Fibroblast of peridontal ligament (primary cell): ENCODE measurements at regions not wholly inside any gene's neighbourhood (a gene's known extent, or its start where the extent isn't known, plus 50 kb on each side); places are given as distances from the start of the nearest gene placed in this dataset.

Experiments used
- DNase-seq: peaks from one replicate; pipeline ENCODE4 v3.0.0-alpha.2; 2010; ENCODE audit errors: extremely low read depth

DNA sequence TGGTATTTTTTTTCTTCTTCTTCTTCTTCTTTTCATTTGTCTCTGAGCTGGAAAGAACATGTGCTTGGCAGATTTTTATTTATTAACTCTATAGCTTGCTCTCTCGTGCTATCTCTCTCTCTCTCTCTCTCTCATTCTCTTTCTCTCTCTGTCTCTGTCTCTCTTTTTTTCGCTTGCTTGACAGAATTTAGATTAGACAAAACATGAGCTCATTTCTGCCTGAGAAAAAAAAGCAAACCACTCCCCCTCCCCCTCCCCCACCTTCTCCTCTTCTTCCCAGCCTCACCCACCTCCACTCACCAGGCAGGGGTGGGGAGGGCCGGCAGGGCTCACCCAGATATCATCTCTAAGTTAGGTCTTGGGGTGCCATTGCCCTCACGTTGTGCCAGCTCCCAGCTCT lies 81.5 kb downstream of the PJA1 start:
- no peak for DNase-seq

DNA sequence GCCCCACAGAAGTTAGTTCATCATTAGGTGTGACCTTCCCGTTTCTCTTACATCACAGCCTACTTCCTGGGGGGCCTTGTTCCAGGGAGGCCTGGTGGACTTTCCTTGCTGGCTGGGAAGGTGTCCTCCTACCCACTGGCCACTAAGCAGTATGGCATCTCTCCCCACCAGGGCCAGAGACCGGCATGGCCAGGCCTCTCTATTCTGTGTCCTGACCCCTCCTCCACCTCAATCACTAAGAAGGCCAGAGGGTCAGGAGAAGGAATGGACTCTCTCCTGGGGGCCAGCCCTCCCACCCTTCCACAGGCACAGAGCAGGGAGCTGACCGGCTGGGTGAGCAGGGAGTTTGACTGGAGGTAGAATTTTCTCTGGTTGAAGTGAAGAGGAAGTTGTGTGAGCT lies 81.9 kb downstream of the PJA1 start:
- DNase-seq, result no peak

DNA sequence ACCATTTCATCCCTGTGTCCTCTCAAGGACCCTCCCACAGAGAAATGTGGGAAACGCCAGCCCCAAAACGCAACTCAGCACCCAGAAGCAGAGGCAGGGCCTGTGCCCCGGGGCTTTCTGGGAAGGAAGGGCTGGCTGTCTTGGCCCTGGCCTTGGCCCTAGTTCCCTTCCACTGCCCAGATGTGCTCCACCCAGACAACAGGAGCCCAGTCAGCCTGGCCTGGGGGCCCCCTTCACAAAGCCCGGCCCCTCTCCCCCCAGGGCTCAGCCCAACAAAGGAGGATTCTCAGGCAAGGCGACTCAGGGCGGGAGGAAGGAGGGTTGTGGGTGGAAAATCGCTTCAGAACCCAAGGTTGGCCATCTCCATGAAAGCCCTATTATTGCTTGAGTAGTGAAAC lies 82.5 kb downstream of the PJA1 start:
- DNase-seq, result no peak

DNA sequence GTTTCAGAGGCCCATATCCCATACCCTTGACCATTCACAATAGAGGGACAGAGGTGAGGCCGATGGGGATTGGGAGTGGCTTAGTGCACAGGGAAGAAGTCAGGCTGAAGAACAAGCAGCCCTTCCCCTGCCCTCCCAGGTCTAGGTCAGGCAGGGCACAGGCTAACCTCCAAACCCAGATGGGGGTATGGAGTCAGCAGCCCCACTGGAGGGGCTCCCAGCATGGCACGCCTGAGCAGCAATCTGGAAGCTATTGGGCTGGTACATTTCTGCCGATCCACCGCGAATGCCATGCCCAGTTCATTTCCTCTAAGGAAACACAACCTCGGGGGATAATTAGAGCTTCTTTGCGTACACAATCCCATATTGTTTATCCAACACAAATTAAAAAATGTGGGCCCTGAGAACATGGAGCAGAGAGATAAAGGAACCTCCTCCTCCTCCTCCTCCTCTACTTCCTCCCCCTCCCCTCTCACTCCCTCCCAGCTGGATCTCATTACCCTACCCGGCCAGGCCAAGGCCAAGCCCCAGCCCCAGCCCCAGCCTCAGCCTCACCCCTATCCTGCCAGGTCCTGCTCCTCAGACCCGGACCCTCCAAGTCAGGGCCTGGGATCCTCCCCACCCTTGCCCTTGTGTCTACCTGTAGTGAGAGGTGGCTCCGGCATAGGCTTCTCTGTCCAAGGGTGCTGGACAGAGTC lies 83.0 kb downstream of the PJA1 start:
- DNase-seq, result peak; percentile 34

DNA sequence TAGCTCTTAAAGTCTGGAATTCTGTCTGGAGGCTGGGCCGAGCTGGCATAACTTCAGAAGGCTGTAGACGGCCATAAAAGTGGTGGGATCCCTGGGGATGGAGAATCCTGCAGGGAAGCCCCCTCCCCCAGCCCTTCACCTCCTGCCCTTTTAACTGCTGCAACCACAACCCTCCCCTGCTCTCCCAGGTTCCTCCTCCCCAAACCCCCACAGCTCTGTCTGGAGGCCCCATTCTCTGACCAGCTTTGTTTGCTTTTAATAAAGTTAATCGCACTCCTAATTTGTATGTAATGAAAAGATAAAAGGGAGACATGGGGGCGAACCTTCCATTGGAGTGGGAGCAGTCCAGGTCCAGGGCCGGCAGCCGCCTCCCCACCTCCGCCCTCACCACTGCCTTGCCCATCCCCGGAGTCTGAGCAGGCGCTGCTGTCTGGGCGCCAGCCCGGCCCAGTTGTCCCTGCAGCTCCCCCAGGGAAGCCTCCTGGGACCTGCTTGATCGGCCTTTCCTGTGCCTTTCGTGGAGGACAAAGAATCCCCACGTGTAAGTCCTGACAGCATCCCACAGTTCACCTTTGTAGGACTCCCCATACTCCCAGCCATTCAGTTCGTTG lies 84.3 kb downstream of the PJA1 start:
- DNase-seq, result no peak

DNA sequence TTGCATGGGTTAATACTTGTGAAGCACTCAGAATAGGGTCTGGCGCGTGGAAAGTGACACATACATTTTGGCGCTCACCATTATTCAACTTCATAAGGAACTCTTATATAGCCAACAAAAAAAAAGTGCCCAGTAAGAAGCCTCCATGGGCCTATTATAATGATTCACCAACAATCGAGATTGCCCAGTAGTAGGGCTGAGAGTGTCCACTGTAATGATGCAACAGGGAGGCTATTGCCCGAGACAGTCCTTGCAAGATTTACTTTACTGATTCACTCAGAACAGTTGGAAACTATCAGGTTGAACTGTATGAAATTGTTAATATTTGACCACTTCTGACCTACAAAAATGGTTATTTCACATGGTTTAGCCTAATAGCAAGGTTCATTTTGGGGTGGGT lies 86.0 kb downstream of the PJA1 start:
- DNase-seq, result peak; percentile 36

DNA sequence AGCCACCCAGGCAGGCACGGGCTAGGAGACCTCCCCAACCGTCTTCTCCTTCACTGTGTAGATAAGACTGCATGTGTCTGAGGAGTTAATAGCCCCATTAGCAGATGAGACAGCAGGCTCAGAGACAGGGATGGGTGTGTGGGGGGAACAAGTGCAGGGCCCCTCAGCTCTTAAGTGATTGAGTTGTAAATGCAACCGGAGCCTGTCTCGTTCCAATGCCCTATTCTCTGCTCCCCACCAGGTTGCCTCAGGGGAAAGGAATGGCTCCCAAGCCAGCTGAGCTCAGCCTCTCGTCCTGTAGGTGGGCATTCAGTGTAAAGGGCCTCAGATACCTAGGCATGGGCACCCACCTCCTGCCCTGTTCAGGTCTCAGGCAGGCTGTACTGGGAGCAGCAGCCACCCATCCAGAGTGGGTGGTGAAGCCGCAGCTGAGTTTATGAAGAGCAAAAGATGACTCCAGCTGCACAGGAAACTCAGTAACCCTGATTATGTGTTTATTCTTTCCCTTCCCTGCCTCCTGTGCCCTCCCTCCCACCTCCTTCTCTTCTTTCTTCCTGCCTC lies 87.3 kb downstream of the PJA1 start:
- no peak for DNase-seq

DNA sequence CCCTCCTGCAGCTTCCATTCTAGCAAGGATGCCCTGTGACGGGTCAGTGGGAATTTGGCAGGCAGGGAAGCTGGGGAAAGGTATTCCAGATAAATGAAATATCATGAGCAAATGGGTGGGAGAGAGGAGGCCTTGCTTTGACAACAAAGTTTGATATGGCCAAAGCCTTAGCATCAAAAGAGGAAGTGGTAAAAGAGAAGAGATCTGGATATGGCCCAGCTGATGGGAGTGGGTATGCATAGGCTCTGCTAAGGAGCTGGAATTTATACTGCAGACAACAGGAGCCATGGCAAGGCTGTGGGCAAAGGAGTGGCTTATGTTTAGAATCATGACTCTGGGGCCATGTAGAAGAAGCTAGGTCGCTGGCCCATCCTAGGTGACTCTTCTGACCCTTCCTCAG lies 89.2 kb downstream of the PJA1 start:
- DNase-seq, result no peak

DNA sequence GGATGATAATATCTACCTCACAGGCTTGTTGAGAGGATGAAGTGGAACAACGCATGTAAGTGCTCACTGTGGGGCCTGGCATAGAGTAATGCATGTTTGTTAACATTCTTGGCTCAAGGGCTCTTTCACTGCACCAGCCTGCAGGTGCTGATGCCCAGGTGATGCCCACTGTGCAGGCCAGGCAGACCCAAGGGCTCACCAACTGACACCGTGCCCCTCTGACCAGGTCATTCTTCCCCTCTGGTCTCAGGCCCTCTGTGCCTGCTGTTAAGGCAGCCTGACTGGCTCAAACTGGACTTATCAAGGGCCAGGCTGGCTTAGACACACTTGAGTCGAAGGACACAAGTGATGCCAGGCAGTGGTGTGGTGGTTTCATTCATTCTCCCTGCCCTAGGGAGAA lies 90.5 kb downstream of the PJA1 start:
- DNase-seq, result no peak

DNA sequence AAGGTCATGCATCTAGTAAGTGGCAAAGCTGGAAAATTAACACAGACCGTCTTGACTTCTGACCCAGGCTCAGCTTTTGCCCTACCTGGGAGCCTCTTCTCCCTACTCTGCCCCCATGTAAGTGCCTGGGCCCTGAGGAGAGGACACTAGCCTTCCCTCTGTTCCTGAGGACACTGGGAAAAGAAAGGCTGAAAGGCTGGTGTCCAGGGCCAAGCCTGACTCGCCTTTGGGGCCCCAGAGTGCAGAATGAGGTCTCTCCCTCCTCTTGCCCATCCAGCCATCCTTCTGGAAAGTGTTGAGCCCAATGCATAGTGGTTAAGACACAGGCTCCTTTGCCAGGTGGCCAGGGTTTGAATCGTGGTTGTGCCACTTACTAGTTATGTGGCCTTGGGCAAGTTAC lies 91.5 kb downstream of the PJA1 start:
- no peak for DNase-seq

DNA sequence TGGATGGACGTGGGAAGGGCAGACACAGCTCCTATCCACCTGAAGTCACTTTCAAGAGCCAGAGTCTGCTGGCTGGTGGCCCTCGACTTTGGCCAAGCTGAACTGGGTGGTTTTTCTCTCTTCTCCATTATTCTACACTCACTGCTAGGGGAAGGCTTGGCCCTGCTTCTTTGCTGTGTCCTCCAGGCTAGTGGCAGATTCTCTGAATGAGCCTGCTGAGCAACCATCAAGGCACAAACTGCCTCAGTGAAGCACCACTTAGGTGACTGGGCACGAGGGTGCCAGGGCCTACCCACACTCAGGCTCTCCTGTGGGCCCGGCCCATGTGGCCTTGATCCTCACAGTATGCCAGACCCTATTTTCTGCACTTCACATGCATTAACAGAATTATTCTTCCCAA lies 92.0 kb downstream of the PJA1 start:
- DNase-seq, result no peak

DNA sequence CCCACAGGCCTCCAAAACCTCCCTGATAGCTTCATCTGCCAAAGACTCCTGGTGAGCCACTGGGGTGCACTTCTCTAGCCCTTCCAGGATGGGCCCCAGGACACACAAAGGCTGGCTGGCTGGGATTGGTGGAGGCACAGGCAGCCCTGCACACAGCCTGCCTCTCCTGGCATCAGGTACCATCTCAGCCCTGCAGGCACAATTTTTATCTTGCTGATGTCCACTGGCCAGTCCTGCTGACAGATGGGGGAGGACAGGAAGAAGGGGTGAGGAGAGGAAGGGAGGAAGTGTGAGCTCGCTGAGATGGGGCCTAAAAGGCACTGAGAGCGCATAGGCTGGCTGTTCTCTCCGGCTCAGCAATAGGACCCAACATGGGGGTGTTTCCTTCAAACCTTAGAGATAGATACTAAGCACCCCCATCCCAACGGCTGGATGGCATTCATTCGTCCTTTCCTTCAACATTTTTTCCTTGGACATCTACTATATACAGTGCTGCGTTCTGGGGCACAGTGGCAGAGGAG lies 92.7 kb downstream of the PJA1 start:
- no peak for DNase-seq

DNA sequence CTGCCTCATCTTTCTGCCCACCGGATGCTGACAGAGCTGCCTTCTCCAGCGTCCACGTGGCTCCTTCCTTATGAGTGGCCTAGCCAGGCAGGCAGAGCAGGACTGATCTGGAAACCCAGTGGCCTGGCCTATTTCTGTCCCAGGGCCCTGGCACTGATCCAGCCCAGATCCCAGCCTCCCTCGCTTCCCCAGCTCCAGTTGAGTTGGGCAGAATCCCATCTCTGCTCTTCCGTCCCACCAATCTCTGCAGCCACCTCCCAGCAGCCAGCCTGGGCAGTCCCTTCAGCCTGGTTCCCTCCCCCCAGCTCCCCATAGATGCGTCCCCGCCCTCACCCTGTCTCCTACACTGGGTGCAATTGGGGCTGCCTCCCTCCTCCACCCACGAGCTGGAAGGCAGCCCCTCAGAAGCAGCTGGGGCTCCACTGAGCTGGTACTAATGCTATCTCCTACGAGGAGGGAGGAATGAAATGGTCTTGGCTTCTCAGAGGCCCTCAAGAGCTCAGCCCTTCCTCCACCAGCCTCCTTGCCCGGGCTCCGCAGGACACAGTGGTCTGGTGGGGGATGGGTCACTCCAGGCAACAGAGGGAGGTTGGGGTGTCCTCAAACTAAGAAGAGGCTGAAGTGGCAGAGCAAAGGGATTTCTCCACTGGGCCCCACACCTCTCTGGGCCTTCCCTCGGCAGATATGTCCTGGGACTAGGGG lies 94.2 kb downstream of the PJA1 start:
- DNase-seq, result no peak

DNA sequence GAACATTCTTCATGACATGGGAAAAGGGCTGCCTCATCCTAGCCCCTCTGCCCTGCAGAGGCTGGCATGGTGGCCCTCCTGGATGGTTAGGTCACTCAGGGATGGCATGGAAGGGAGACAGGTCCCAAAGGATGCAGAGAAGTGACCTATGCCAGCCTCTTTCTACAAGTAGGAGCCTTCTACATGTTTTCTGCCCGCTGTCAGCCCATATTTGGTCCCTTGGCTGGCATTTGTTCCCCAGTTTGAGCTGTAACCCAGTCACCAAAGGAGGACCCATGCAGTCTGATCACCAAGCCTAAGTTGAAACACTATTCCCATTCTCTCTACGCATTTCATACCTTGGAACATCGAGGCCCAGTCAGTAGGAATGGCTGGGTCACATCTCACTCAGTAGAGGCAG lies 95.4 kb downstream of the PJA1 start:
- DNase-seq, result no peak

DNA sequence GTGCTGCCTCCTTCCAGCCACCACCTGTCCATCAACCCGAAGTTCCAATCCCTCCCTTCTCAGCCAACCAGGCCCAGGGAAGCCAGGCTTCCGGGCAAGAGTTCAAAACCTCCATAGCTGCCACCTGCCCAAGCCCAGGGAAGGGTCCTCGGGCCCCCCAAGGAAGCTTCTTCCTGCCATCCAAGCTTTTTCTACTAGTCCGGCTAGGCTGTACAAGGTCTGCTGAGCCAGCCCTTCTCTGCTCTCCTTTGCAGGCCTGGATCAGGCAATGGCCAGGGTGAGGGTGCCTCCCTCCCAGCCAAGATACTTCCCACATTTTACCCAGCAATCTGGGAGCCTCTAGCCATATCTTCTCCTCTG lies 96.2 kb downstream of the PJA1 start:
- DNase-seq, result no peak

DNA sequence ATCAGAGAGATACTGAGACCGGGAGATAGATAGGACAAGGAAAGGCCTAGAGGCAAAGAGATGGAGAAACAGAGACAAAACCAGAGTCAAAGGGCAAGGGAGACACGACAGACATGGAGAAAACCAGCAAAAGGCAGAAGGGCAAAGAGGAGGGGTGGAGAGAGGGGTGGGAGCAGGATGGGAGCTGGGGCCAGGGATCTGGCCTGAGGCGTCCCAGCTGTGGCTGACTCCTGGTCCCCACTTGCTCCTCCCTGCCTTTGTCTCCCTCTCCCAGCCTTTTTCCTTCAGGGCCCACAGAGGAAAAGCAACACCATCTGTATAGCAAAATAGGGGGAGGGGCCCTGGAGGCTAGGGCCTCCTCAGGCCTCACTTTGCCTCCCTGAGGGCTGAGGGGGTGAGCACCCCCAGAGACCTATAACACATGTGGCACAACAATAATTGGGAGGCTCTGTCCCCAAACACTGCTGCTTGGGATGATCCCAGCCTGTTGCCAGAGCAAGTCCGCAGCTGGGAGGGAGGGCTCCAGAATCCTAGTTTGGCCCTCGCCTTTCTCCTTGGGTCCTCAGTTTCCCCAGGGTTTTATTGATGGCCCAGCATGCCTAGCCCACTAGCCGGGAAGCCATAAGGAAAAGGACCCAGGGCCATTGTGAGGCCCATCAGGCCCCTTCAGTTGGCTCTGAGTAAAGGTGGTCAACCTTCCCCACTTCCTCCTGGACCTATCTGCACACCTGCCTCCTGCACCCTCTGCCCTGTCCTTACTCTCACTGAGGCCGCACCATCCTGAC lies 96.8 kb downstream of the PJA1 start:
- no peak for DNase-seq

DNA sequence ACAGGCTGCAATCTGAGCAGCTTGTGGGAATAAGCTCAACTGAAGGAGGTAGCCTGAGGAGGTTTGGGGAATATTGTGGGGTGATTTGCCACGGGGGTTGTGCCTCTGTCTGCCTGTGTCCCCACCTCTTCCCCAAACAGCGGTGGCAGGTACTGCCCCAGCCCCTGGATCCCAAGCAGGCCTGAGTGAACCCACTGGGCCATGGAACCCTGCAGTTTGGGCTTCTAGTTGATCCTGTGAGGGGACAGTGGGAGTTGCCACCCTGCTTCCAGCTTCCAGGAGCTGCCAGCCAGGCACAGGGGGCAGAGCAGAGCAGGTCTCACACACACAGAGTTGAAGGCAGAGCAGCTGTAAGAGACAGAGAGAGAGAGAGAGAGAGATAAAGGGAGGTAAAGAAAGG lies 97.4 kb downstream of the PJA1 start:
- no peak for DNase-seq

DNA sequence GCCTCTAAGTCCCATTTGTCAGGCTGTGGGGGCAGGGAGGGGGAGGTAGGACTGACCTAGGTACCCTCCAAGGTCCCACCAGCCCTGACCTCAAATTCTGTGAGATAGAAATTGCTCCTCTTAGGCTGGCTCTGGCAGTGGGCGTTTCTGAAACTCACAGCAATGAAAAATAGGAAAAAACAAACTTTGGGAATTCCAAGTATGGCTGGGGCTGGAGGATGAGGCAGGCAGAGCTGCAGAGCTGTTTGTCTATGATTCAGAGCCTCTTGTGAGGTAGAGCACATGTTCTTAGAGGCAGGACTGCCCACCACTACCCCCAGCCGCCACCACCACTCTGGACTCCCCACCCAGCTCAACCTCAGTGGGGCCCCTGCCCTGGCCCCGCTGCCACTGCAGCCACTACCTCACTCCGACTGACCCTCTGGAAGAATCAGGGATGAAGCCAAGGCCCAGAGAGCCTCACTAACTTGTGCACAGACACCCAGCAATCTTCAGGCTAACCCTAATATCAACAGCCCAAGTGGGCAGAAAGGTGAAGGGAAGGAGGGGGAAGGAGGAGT lies 98.2 kb downstream of the PJA1 start:
- DNase-seq, result no peak

DNA sequence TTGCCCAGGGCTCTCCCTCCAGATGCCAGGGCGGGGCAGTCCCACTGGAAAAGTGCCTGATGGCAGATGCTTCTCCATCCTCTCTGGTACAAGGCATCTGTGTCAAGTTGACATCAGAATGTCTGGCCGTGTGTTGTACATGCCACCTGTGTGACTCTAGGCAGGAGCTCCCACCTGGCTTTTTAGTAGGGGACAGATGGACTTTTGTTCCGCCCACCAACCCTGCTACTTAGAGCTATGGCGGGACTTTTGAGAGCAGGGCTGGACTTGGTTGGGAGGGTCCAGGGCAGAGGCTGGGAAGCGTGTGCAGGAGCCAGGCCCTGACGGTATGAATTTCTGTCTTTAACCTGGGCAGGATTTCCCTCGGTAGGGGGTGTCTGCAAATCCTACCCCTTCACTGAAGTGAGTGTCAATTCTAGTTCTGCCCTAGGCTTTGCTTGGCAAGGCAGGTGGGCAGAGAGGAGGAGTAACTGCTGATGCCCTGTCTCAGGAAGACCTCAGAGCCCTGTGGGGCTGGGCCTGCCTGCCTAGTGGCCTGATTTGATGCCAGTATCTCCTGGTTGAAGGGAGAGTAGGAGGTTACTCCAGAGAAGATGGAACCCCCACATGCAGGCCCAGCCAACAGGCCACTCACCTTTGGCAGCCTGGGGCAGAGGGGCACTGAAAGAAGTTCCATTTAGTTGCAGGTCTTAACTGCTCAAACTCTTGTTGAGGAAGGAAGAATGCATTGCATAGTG lies 99.1 kb downstream of the PJA1 start:
- DNase-seq, result no peak

DNA sequence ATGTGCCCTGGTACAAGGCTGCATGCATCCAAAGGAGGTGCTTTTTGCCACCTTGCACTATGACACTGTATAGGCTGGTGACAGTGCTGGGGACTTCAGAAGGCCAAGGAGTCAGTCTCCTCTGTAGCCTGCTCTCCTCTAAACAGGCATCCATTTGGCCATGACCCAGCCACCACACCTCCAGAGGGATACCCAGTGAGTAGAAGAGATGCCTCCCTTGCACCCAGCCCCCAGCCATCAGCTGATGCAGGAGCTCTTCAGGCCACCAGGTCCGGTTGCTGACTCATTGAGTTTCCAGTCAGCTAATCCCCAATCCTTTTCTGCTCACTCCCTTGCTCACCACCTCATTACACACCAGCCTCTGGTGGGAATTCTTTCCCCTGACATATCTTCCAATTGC lies 99.8 kb downstream of the PJA1 start:
- no peak for DNase-seq

DNA sequence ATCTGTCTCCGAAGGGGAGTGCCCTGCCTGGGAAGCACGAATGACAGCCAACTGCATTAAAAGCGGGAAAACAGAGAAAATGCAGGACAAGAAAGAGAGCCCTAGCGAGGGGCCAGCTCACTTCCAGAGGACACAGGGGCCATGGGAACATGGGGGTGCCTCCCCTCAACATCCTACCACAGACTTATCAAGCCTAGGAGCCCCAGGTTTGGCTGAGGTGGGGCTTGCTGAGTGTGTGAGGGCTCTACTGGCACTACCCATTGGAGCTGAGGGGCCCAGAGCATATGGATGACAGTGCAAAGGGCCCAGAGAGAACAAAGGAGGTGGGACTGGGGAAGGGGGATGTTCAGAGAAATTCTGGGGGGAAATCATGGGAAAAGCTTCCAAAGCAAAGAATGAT lies 101.8 kb downstream of the PJA1 start:
- no peak for DNase-seq
